ENCODE measurements at regions not wholly inside any gene's neighbourhood (a gene's known extent, or its start where the extent isn't known, plus 50 kb on each side); places are given as distances from the start of the nearest gene placed in this dataset.

- H3K27ac ChIP-seq (ENCODE audit: low read depth, low read length) = no peak overlapping the region
- no peak overlapping the region for H3K9ac ChIP-seq (ENCODE audit: low read length)
- no peaks in the 10 kb centered on the region for H3K36me3 ChIP-seq (ENCODE audit: insufficient read depth, low read length)
- no peaks in the 10 kb centered on the region for H3K4me1 ChIP-seq (ENCODE audit: insufficient read depth, low read length)
- H3K4me3 ChIP-seq (ENCODE audit: low read depth in 1 of 2, low read length in 2 of 2) = no peak overlapping the region
- no peaks in the 10 kb centered on the region for H3K9me3 ChIP-seq (ENCODE audit: low read length)
- H3K27me3 ChIP-seq (ENCODE audit: control insufficient read depth in 1 of 2, insufficient read depth in 2 of 2, low read length in 2 of 2) = peaks cover 0 to 5% of the 10 kb centered on the region in 2 donors
Measured at GRCh38 chr14:101128478-101129321, 225.2 kb upstream of the RTL1 start.

- Histone ChIP-seq H3K4me1 (ENCODE audit: insufficient read depth, low read length) (no peaks in the 10 kb centered on the region), H3K4me3 (ENCODE audit: low read depth in 1 of 2, low read length in 2 of 2) (no peak overlapping the region), H3K36me3 (ENCODE audit: insufficient read depth, low read length) (no peaks in the 10 kb centered on the region), H3K9ac (ENCODE audit: low read length) (no peak overlapping the region), H3K27me3 (ENCODE audit: control insufficient read depth in 1 of 2, insufficient read depth in 2 of 2, low read length in 2 of 2) (peaks cover 0 to 5% of the 10 kb centered on the region in 2 donors), H3K27ac (ENCODE audit: low read depth, low read length) (no peak overlapping the region), H3K9me3 (ENCODE audit: low read length) (no peaks in the 10 kb centered on the region)
Measured at GRCh38 chr14:101129521-101130167, 226.1 kb upstream of the RTL1 start.

DNA sequence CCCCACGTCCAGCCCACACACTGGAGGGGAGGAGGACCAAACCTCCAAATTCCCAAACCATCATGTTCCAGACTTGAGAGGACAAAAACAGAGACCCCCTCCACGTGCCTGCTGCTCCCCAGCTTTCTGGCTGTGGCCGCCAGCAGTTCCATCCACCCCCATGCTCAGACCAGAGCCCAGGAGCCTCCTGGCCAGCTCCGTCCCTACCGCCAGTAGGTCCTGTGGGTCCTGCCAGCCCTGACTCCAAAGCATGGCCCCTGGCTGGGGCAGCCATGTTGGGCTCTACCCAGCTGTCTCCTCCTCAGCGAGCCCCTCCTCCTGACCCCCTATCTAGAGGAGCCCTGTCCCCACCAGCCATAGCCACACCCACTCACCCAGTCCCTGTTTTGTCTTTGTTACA is 227.3 kb upstream of the RTL1 start:
- Histone ChIP-seq H3K36me3 (ENCODE audit: insufficient read depth, low read length) (no peaks in the 10 kb centered on the region), H3K9ac (ENCODE audit: low read length) (no peak overlapping the region), H3K27ac (ENCODE audit: low read depth, low read length) (no peak overlapping the region), H3K9me3 (ENCODE audit: low read length) (no peaks in the 10 kb centered on the region), H3K27me3 (ENCODE audit: control insufficient read depth in 1 of 2, insufficient read depth in 2 of 2, low read length in 2 of 2) (peaks cover 0 to 5% of the 10 kb centered on the region in 2 donors), H3K4me3 (ENCODE audit: low read depth in 1 of 2, low read length in 2 of 2) (no peak overlapping the region), H3K4me1 (ENCODE audit: insufficient read depth, low read length) (no peaks in the 10 kb centered on the region)

- peaks cover 0 to 5% of the 10 kb centered on the region in 2 donors for H3K27me3 ChIP-seq (ENCODE audit: control insufficient read depth in 1 of 2, insufficient read depth in 2 of 2, low read length in 2 of 2)
Measured at GRCh38 chr14:101131451-101131916, 228.0 kb upstream of the RTL1 start.

DNA sequence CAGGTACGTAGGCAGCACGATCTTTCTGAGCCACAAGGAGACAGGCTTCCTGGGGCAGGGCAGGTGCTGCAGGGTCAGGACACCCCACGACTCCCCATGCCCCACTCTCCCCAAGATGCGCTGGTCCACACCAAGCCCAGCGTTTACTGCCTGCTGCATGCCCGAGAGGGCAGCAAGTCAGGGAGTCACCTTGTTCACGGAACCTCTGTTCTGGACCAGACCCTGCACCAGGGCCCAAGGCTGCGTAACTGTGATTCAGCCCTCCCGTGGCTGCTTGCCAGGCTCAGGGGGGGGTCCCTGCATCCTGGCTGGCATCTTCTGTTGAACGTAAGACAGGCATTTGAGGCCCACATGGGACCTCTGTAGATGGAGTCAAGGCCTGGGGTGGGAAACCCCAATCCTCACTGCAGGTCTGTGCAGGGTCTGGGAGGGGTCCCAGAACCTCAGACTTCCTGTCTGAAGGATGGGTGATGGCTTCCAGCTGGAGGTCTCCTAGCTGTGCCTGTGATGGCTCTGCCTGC is 228.6 kb upstream of the RTL1 start:
- Histone ChIP-seq H3K4me3 (ENCODE audit: low read depth in 1 of 2, low read length in 2 of 2) (no peak overlapping the region), H3K27me3 (ENCODE audit: control insufficient read depth in 1 of 2, insufficient read depth in 2 of 2, low read length in 2 of 2) (peaks cover 0 to 5% of the 10 kb centered on the region in 2 donors), H3K36me3 (ENCODE audit: insufficient read depth, low read length) (no peaks in the 10 kb centered on the region), H3K27ac (ENCODE audit: low read depth, low read length) (no peak overlapping the region), H3K9me3 (ENCODE audit: low read length) (no peaks in the 10 kb centered on the region), H3K9ac (ENCODE audit: low read length) (no peak overlapping the region), H3K4me1 (ENCODE audit: insufficient read depth, low read length) (no peaks in the 10 kb centered on the region)

More at GRCh38 chr14:101131451-101131916, 228.0 kb upstream of the RTL1 start:
- Histone ChIP-seq H3K4me3 (ENCODE audit: low read depth in 1 of 2, low read length in 2 of 2) (no peak overlapping the region), H3K9ac (ENCODE audit: low read length) (no peak overlapping the region), H3K36me3 (ENCODE audit: insufficient read depth, low read length) (no peaks in the 10 kb centered on the region), H3K9me3 (ENCODE audit: low read length) (no peaks in the 10 kb centered on the region), H3K4me1 (ENCODE audit: insufficient read depth, low read length) (no peaks in the 10 kb centered on the region), H3K27ac (ENCODE audit: low read depth, low read length) (no peak overlapping the region)

DNA sequence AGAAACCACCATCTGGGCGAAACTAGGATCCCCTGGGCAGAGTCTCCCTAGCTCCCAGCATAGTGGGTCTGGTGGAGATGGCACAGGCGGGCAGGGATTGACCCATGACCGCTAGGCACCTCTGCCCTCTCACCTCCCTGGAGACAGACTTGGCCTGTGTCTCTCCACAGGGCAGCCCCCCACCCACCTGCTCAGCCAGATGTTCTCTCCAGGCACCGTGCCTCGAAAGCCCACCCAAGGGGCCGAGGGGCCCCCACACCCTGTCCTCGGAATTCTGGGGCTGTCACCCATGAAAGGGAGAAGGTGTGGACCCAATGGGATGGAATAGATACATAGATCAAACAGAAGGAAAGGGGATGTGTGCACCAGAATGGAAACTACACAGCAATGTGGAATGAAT is 229.1 kb upstream of the RTL1 start:
- no peak overlapping the region for H3K4me3 ChIP-seq (ENCODE audit: low read depth in 1 of 2, low read length in 2 of 2)
- no peak overlapping the region for H3K27ac ChIP-seq (ENCODE audit: low read depth, low read length)
- H3K36me3 ChIP-seq (ENCODE audit: insufficient read depth, low read length) = no peaks in the 10 kb centered on the region
- no peak overlapping the region for H3K9ac ChIP-seq (ENCODE audit: low read length)
- H3K27me3 ChIP-seq (ENCODE audit: control insufficient read depth in 1 of 2, insufficient read depth in 2 of 2, low read length in 2 of 2) = peaks cover 0 to 5% of the 10 kb centered on the region in 2 donors
- H3K4me1 ChIP-seq (ENCODE audit: insufficient read depth, low read length) = no peaks in the 10 kb centered on the region
- no peaks in the 10 kb centered on the region for H3K9me3 ChIP-seq (ENCODE audit: low read length)

GRCh38 chr14:101133068-101133467 is 229.5 kb upstream of the RTL1 start:
- Histone ChIP-seq H3K36me3 (ENCODE audit: insufficient read depth, low read length) (no peaks in the 10 kb centered on the region), H3K4me1 (ENCODE audit: insufficient read depth, low read length) (no peaks in the 10 kb centered on the region), H3K4me3 (ENCODE audit: low read depth in 1 of 2, low read length in 2 of 2) (no peak overlapping the region), H3K27ac (ENCODE audit: low read depth, low read length) (no peak overlapping the region), H3K9ac (ENCODE audit: low read length) (no peak overlapping the region), H3K9me3 (ENCODE audit: low read length) (no peaks in the 10 kb centered on the region), H3K27me3 (ENCODE audit: control insufficient read depth in 1 of 2, insufficient read depth in 2 of 2, low read length in 2 of 2) (peaks cover 0 to 5% of the 10 kb centered on the region in 2 donors)

- no peaks in the 10 kb centered on the region for H3K27me3 ChIP-seq (ENCODE audit: control insufficient read depth in 1 of 2, insufficient read depth in 2 of 2, low read length in 2 of 2)
- H3K9me3 ChIP-seq (ENCODE audit: low read length) = no peaks in the 10 kb centered on the region
- no peaks in the 10 kb centered on the region for H3K4me1 ChIP-seq (ENCODE audit: insufficient read depth, low read length)
Measured at GRCh38 chr14:101134161-101134631, 230.7 kb upstream of the RTL1 start.

GRCh38 chr14:101134851-101135433 is 231.4 kb upstream of the RTL1 start:
- H3K27me3 ChIP-seq (ENCODE audit: control insufficient read depth in 1 of 2, insufficient read depth in 2 of 2, low read length in 2 of 2) = no peaks in the 10 kb centered on the region
- H3K36me3 ChIP-seq (ENCODE audit: insufficient read depth, low read length) = no peaks in the 10 kb centered on the region
- H3K27ac ChIP-seq (ENCODE audit: low read depth, low read length) = no peak overlapping the region
- H3K9ac ChIP-seq (ENCODE audit: low read length) = no peak overlapping the region
- H3K9me3 ChIP-seq (ENCODE audit: low read length) = no peaks in the 10 kb centered on the region
- H3K4me1 ChIP-seq (ENCODE audit: insufficient read depth, low read length) = no peaks in the 10 kb centered on the region
- no peak overlapping the region for H3K4me3 ChIP-seq (ENCODE audit: low read depth in 1 of 2, low read length in 2 of 2)

More at GRCh38 chr14:101134161-101134631, 230.7 kb upstream of the RTL1 start:
- Histone ChIP-seq H3K9ac (ENCODE audit: low read length) (no peak overlapping the region), H3K36me3 (ENCODE audit: insufficient read depth, low read length) (no peaks in the 10 kb centered on the region), H3K4me3 (ENCODE audit: low read depth in 1 of 2, low read length in 2 of 2) (no peak overlapping the region), H3K27ac (ENCODE audit: low read depth, low read length) (no peak overlapping the region)

DNA sequence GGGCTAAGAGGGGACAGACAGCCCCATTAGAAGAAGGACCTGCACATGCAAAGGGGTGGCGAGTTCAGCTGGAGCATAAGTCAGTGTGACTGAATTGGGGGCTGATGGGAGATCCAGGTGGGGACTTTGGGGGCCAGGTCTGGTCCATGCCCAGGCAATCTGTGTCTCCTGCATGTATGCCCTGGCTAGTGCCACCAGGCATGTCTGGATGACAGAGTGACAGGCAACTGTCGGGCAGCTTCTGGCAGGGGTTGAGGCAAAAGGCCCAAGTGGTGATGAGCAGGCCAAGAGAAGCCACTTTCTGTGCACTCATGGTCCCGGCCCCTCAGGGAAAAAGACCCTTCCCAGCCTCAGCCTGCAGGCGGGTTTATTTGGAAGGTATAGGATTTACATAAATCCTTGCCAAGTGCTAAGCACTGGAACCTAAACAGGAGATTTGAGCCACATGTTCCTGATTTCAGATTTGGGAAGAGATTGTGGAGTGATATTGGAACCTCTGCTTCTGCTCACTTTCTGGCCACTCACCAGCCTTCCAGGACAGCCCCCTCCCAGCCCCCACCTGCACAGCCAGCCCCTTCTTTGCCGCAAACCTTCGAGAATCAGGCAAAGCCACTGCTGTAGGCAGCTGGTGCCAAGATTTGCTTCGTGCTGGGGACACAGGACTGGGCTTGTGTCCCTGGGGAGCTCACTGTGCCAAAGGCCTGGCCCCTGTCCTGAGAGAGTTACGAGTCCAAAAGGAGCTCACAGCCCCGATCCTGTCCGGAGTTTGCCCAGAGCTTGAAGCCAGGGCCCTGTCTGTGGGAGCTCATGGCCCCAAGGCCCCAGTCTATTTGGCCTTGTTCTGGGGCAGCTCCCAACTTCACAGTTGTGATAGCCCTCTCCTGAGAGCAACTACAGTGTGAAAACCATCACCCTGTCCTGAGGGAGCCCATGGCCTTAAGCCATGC is 232.5 kb upstream of the RTL1 start:
- Histone ChIP-seq H3K4me3 (ENCODE audit: low read depth in 1 of 2, low read length in 2 of 2) (no peak overlapping the region), H3K9ac (ENCODE audit: low read length) (no peak overlapping the region), H3K36me3 (ENCODE audit: insufficient read depth, low read length) (no peaks in the 10 kb centered on the region), H3K27me3 (ENCODE audit: control insufficient read depth in 1 of 2, insufficient read depth in 2 of 2, low read length in 2 of 2) (no peaks in the 10 kb centered on the region), H3K4me1 (ENCODE audit: insufficient read depth, low read length) (no peaks in the 10 kb centered on the region), H3K9me3 (ENCODE audit: low read length) (no peaks in the 10 kb centered on the region), H3K27ac (ENCODE audit: low read depth, low read length) (no peak overlapping the region)
